NCI-H2081 (cell line): ENCODE measurements at regions not wholly inside any gene's neighbourhood (a gene's known extent, or its start where the extent isn't known, plus 50 kb on each side); places are given as distances from the start of the nearest gene placed in this dataset.

Experiments used
- DNase-seq, 2 experiments: peaks; one replicate each; lab custom pipeline; 2025; lab: John Stamatoyannopoulos, UW

DNA sequence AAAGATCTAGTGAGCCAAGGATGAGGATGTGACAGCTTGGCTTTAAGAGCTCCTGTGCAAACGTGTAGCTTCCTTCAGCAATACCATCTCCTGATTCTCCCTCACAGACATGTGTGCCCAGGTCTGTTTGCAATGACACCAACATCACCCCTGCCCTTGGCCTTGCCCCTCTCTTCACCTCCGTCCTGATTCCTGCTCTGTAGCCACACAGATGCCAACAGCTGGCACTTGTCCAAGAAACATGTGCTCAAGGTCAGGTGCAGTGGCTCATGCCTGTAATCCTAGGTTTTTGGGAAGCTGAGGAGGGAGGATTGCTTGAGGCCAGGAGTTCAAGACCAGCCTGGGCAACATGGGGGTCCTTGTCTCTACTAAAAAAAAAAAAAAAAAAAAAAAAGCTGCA is 103.8 kb upstream of the CRHR1 start:
- no peak for DNase-seq

DNA sequence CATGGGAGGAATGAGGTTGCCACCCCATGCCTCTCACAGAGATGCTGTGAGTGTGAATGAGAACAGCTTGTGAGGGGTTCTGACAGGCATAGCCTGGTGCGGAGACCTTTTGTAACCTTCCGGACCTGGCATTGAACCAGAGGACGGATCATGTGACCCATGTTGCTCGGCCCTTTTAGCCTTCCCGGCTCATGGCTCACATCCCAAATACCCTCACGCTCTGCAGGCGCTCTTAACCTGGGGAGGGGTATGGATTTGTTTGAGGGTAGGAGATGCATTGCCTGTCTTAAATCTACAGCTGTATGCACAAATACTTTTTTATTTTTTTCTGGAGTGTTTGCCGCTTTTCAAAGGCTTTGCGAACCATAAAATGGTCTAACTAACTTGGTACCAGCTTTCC is 102.4 kb upstream of the CRHR1 start:
- no peak for DNase-seq

GRCh38 chr17:45686250-45686649 is 97.9 kb upstream of the CRHR1 start:
- no peak for DNase-seq

DNA sequence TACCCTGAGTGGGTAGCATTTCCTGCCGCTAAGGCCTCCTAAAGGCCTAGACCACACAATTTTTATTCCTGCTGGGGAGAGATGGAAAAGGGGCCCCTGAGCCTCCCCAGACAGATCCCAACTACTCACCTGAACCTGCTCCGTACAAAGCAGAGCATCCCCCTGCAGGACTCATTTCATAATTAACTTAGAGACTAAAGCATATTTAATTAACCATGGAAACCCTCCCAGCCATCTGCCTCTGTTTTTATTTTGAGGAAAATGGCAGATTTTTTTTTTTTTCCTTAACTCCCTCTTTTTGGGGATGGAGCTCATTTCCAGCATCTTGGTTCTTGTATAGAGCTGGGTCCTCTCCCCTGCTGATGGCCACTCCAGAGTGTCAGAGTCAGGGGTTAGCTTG is 96.5 kb upstream of the CRHR1 start:
- no peak for DNase-seq

DNA sequence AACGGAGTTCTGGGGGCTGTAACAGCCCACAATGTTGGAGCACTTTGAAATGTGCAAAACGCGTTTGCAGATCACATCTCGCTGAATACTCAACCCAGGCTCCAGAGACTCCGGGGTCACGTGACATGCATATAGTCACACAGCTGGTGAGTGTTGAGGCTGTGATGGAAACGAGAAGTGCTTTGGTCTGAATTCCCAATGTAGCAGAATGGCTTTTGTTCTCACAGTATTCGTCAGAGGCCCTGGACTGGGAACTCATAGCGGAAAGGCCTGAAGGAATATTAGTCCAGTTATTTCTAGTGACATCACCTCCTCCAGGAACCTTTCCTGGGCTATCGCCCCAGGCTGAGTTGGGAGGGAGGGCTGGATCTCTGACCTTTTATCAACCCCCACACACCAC is 95.8 kb upstream of the CRHR1 start:
- no peak for DNase-seq

DNA sequence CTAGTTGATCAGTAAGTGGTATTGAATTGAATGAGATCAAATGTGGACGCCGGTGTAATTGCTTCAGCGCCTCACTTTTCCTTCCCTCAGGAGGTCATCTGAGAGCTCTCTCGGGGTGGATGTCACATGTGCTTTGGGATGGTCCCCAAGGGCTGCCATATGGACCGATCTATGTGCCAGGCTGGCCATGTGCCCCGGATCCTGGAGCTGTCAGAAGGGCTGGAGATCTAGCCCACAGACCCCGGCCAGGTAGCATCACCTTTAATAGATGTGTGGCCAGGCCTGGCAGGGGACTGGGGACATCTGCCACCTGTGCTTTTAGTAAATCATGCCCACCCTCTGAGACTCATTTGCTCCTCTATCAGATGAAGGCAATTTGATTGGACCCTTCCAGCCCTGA is 95.3 kb upstream of the CRHR1 start:
- no peak for DNase-seq

GRCh38 chr17:45689451-45689850 is 94.7 kb upstream of the CRHR1 start:
- DNase-seq = no peak

DNA sequence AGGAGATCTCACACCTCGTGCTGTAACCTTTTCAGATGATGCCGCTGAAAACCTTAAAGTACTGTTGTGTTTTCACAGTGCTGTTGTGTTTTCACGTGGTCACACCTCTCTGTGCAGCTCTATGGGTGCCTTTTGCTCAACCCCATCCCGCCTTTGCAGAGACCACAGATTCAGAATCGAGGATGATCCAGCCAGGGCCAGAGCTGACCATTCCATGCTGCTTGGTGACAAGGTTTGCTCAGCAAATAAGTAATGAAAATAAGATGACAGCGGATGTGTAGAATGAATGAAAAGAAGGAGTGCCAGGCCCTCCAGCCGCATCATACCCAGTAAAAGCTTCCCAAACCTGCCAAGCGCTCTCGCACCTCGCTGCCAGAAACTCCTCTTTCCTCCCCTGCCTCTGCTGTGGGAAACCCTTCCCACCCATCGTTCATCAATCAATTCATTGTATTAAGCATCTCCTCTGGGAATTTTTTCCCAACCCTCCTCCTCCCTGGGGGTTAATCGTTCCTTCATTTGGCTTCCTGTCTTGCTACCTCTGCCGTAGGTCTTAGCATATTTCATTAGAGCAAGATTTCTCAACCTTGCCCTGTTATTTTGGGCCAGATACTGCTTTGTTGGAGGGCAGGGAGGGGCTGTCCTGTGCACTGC is 93.4 kb upstream of the CRHR1 start:
- no peak for DNase-seq

DNA sequence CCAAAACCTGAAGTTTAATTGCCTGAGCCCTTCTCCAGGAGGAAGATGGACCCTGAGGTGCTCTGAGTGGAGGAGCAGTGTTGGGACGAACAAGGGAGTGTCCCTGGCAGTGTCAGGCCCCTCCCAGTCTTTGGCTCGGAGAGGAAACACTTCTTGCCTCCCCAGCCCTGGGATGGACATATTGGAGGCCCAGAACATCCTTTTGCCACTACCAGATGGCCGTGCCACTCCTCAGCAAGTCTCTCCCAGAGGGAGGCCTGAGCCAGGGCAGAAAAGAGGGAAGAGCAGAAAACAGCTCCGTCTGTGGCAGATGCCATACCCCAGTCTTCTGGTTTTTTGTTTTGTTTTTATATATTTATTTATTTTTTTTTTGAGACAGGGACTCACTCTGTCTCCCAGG is 91.5 kb upstream of the CRHR1 start:
- DNase-seq = no peak

- no peak for DNase-seq
Measured at GRCh38 chr17:45693792-45694191, 90.3 kb upstream of the CRHR1 start.

DNA sequence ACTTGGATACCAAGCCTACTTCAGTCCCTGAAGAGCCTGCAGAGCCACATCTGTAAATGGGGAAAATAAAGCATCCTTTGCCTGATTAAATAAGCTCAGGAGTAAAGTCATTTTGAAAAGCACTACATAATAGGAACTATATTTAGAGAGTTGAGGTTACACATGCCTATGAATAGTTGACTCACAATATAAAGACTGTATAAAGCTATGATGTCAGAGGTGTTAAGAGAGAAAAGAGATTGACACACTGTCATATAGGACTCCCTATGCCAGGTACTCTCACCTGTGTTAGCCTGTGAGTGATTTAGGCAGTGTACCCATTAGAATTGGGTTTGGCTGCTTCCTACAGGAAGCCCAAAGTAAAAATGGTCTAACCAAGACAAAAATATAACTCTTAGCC is 87.7 kb upstream of the CRHR1 start:
- no peak for DNase-seq

DNA sequence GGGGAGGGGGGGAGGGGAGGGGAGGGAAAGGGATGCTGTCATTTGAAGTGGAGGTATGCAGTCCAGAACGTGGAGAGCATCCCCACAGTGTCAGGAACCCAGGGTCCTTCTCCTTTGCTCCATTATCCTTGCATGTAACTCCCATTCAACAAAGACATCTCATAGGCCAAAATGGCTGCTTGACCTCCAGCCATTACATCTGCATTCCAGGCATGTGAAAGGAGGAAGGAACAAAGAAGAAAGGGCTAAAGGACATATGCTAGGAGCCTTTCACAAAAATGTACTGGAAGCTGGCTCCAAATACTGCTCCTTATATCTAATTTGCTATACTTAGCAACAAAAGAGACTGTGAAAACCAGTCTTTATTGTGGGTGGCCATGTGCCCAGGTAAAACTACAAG is 87.0 kb upstream of the CRHR1 start:
- no peak for DNase-seq

- DNase-seq = no peak
Measured at GRCh38 chr17:45700171-45701090, 83.7 kb upstream of the CRHR1 start.

DNA sequence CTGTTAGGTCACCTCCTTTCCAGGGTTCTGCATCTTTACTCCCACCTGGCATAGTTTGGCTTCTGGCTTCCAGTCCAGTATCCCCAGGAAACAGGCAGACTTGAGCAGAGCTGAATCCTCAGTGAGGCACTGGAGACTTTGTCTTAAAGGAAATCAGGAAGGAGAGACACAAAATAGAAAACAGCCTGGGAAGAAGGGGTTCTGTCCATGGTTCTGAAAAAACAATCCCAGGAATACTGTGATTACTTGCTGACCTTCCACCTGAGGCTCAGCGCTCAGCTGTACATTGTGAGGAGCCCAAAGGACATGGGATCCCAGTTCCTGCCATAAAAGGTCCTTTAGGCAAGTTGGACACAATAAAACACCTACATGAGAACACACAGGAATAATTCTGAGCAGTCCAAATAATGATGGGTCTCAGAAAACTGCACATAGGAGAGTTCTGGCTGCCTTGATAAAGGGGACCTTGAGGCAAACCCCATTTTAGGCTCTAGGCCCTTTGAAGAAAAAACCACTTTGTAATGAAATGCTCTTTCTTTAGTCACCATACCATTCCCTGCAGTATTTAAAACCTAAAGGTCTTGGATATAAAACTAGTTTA is 81.4 kb upstream of the CRHR1 start:
- no peak for DNase-seq

DNA sequence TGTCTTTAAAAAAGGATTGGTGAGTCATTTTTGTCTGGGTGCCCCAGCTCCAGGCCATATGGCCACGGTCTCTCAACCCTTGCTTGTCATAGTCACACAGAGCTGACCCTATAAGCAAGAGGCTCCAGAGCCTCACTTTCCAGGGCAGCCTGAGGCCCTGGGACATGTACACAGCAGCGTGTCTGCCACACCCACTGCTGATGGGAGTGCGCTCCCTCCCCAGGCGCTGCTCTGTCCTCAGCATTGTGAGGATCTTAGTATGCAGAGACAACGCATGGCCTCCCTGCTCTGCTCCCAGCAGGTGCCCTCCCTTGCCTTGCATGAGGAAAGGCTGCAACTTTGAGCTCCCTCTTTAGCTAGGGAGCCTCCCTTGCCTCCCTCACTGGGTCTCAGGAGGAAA is 80.8 kb upstream of the CRHR1 start:
- no peak for DNase-seq

DNA sequence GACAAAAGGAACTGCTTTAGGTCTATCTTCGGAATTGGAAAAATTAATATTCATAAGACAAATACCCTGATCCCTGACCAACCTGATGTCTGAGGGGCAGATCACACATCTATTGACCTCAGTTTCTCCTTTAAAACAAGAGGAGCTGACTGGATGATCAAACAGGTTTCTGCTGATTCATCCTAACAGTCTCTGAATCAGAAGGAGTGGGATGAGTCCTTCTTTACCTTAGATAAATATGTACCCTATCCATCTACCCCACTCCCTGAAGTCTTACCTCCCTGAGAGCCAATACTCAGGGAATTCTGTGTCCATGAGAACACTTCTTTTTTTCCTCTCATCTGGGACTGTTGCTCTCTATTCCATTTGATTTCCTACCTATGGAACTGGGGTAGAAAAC is 80.3 kb upstream of the CRHR1 start:
- no peak for DNase-seq

DNA sequence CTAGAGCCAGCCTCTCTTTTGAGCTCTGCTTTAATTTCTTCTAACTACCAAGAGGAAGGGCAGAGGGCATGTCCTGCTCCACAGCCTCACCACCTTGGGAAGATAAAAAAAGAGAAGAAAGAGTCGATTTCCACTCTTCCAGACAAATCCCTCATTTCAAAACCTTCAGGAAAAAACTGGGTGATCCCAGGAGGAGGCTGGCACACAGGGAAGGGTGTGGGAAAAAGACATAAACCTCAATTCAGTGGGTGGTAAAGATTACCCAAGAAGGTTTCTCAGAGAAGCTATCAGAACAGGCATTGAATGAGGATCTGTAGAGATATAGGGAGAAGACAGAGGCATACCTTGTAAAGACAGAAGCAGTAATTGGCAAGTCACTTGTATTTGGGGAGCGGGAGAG is 79.9 kb upstream of the CRHR1 start:
- no peak for DNase-seq

DNA sequence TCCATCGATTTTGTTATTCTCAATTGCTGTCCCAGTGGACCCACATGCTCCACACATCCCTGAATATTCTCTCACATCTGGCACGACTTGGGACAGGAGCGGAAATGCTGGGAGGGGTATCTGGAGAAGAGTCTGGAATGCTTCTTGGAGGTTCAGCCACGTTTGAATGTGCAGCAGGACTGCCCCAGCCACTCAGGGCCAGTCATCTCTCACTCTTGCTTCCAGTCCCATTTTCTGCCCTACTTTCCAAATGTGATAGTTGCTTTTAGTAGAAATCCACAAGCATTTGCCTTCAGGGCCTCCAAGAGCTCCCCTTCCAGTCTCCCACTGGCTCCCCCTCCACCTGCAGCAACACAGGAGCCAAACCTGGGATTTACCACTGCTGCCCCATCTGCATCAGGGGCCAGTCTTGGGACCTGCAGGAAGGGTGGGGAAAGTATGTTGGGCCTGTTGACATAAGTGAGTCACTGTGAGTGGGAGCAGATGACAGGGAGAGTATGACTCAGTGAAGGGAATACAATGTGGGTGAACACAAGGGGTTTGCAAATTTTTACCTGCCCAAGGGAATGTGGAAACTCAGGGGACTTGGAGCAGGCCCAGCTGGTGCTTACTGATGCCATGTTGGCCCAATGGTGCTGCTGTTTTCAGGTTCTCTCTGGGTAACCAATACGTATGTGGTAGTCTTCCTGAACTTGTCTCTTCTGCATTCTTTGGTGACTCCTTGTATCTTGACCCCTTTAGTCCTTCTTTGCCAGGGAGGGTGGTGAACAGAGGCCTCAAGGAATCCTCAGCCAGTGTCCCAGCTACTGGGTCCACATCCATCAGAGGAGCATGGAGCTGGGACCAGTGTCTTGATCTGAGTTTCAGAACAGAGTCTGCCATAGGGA is 78.8 kb upstream of the CRHR1 start:
- no peak for DNase-seq

DNA sequence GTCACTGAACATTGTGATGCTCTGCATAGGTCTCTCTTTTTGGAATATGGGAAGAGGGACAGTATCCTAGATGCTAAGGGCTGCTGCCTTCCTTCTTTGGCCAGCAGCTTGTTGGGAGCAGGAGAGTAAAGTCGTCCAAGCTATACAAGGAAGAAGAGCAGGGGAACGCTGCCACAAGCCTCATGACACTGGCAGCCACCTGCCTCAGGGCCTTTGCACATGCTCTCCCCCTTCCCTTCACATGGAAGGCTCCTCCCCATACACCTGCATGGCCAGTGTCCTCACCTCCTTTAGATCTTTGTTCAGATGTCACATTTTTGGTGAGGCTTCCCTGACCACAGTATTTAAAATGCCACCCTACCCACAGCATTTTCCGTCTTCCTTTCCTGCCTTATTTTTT is 78.1 kb upstream of the CRHR1 start:
- no peak for DNase-seq

DNA sequence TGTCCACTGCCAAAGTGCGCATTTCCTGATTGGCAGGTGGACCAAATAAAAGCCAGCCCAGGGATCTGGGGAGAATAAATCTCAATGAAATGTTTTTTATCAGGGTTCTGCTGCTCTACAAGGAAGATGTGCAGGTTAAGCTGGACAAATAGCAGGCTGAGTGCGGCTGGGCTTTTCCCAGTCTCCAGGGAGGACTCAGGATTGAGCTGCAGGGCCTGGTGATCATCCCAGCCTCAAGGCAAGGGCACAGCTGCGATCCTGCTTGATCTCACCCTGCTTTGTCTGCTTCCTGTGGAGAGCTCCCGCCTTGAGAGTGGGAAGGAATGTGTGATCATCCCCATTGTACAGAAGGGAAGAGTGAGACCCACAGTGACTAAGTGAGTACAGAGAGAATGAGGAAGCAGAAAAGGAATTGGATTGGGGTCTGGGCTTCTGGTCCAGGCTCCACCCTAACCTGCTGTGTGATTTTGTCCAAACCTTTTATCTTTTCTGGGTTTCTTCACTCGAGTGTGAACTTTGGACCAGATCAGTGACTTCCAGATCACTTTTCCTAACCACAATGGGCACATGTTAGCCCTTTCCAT is 75.3 kb upstream of the CRHR1 start:
- DNase-seq = no peak

GRCh38 chr17:45709728-45710288 is 74.3 kb upstream of the CRHR1 start:
- no peak for DNase-seq

DNA sequence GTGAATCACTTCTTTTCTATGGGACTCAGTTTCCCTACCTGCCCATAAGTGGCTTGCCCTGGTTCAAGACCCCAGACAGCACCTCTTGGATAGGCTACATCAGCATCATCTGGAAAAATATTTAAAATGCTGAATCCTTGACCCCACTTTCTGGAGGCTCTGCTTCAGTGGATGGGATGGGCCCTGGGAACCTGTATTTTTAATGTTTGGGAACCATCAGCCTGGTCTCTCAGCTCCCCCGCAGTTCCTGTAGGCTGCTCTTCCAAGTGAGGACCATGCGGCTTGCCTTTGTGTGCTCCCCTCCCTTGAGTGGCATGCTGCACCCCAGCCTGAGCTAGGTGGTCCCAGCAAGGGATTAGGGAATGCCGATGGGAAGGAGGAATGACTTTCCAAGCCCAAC is 68.3 kb upstream of the CRHR1 start:
- DNase-seq = no peak
